ENCODE measurements at regions not wholly inside any gene's neighbourhood (a gene's known extent, or its start where the extent isn't known, plus 50 kb on each side); places are given as distances from the start of the nearest gene placed in this dataset.
"Not testable (repeated sequence)": the region's sequence is repeated elsewhere in the genome, so short reads cannot be mapped to it uniquely, and the experiment has no call there.

DNA sequence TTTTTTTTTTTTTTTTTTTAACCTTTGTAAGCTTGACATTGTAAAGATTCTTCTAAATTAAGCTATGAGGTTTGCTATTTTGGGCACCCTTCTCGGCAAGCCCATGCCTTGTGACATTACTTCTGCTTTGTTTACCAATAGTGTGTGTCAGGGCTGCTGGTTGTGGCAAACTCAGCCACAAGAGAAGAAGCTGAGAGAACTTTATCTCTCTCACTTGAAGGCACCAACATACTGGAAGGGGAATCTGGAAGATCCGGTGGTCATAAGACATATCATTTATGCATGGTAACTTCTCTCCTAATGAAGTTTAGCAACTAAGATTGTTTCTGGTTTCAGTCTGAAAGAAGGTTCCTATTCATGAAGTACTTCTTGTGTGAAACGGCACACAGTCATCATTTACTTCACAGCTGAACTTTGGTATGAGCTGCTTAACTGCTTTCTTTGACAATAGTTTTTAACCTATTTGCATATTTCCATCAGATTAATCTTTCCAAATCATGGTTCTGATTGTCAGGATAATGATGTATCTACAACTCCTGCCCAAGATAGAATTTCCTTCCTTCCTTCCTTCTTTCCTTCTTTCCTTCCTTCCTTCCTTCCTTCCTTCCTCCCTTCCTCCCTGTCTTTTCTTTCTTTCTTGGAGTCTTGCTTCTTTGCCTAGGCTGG, 189.3 kb downstream of the NFKBIZ start:
- no peak overlapping the region for H3K9ac ChIP-seq (ENCODE audit: insufficient read depth in 1 of 2, low read length in 2 of 2)
- no peaks in the 10 kb centered on the region for H3K27me3 ChIP-seq (ENCODE audit: control insufficient read depth in 3 of 3, insufficient read depth in 3 of 3, low read length in 2 of 3)
- no peak overlapping the region for H3K4me3 ChIP-seq
- TF ChIP-seq, protein P1, sequence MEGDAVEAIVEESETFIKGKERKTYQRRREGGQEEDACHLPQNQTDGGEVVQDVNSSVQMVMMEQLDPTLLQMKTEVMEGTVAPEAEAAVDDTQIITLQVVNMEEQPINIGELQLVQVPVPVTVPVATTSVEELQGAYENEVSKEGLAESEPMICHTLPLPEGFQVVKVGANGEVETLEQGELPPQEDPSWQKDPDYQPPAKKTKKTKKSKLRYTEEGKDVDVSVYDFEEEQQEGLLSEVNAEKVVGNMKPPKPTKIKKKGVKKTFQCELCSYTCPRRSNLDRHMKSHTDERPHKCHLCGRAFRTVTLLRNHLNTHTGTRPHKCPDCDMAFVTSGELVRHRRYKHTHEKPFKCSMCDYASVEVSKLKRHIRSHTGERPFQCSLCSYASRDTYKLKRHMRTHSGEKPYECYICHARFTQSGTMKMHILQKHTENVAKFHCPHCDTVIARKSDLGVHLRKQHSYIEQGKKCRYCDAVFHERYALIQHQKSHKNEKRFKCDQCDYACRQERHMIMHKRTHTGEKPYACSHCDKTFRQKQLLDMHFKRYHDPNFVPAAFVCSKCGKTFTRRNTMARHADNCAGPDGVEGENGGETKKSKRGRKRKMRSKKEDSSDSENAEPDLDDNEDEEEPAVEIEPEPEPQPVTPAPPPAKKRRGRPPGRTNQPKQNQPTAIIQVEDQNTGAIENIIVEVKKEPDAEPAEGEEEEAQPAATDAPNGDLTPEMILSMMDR (IDR thresholded peaks at IDR 0.05; ENCODE audit: control extremely low read depth, extremely low read depth), result no peak
- 62 to 71% methylated on average over 3 of the region's 3 CpGs for WGBS, 2 donors
- peaks cover 0 to 9% (median 0%) of the 10 kb centered on the region in 5 donors for H3K4me1 ChIP-seq (ENCODE audit: control insufficient read depth in 5 of 5, insufficient read depth in 5 of 5, low read length in 5 of 5)
- no peaks in the 10 kb centered on the region for H3K36me3 ChIP-seq (ENCODE audit: control insufficient read depth in 4 of 4, insufficient read depth in 4 of 4, low read length in 4 of 4)
- no peak overlapping the region for H3K27ac ChIP-seq (ENCODE audit: low read depth in 1 of 2, low read length in 1 of 2)
- ATAC-seq (ENCODE audit: insufficient read depth, low FRiP score) (no peak), DNase-seq (no peak)
- peaks cover 0 to 5% (median 2%) of the 10 kb centered on the region in 4 donors for H3K9me3 ChIP-seq (ENCODE audit: control insufficient read depth in 4 of 4, insufficient read depth in 3 of 4, low read length in 3 of 4)

DNA sequence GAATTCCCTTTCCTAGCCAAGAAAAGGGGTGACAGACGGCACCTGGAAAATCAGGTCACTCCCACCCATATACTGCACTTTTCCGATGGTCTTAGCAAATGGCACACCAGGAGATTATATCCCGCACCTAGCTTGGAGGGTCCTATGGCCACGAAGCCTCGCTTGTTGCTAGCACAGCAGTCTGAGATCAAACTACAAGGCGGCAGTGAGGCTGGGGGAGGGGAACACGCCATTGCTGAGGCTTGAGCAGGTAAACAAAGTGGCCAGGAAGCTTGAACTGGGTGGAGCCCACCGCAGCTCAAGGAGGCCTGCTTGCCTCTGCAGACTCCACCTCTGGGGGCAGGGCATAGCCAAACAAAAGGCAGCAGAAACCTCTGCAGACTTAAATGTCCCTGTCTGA, 190.8 kb downstream of the NFKBIZ start:
- 93 to 96% methylated on average over 8 of the region's 8 CpGs for WGBS, 2 donors
- H3K27ac ChIP-seq (ENCODE audit: low read depth in 1 of 2, low read length in 1 of 2); H3K36me3 ChIP-seq (ENCODE audit: control insufficient read depth in 4 of 4, insufficient read depth in 4 of 4, low read length in 4 of 4); H3K27me3 ChIP-seq (ENCODE audit: control insufficient read depth in 3 of 3, insufficient read depth in 3 of 3, low read length in 2 of 3); H3K4me3 ChIP-seq; ATAC-seq (ENCODE audit: insufficient read depth, low FRiP score); H3K9me3 ChIP-seq (ENCODE audit: control insufficient read depth in 4 of 4, insufficient read depth in 3 of 4, low read length in 3 of 4); DNase-seq; H3K9ac ChIP-seq (ENCODE audit: insufficient read depth in 1 of 2, low read length in 2 of 2); H3K4me1 ChIP-seq (ENCODE audit: control insufficient read depth in 5 of 5, insufficient read depth in 5 of 5, low read length in 5 of 5): not testable (repeated sequence)

DNA sequence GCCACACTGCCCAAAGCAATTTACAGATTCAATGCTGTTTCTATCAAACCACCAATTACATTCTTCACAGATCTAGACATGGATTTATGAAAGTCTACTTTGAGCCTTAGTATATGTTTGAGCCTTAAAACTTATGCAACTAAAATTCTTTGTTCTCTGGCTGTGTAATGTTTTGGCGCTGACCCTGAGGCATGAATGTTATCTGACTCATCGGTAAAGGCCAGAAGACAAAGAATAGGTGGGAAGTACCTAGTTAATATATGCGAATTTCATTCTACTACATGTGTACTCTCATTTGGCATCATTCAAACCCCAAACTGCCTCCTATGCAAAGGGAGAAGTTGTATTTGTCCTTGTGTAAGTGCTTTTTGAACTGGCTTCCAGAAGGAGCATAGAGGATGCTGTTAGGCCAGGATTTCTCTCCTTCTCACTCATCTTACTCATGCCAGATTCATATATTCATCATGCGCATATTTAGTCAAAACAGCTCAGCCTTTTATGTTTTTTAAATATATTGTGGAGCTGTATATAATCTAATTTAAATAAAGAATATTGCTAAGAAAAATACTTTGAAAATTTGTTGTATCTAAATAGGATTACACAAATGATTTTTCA, 204.2 kb downstream of the NFKBIZ start:
- TF ChIP-seq, protein P1 (IDR thresholded peaks at IDR 0.05; ENCODE audit: control extremely low read depth, extremely low read depth), result no peak
- Histone ChIP-seq H3K4me3 (no peak overlapping the region), H3K9ac (ENCODE audit: insufficient read depth in 1 of 2, low read length in 2 of 2) (no peak overlapping the region), H3K4me1 (ENCODE audit: control insufficient read depth in 5 of 5, insufficient read depth in 5 of 5, low read length in 5 of 5) (no peaks in the 10 kb centered on the region), H3K9me3 (ENCODE audit: control insufficient read depth in 4 of 4, insufficient read depth in 3 of 4, low read length in 3 of 4) (peaks cover 0 to 2% (median 0%) of the 10 kb centered on the region in 4 donors), H3K36me3 (ENCODE audit: control insufficient read depth in 4 of 4, insufficient read depth in 4 of 4, low read length in 4 of 4) (no peaks in the 10 kb centered on the region), H3K27me3 (ENCODE audit: control insufficient read depth in 3 of 3, insufficient read depth in 3 of 3, low read length in 2 of 3) (no peaks in the 10 kb centered on the region), H3K27ac (ENCODE audit: low read depth in 1 of 2, low read length in 1 of 2) (no peak overlapping the region)
- WGBS, 2 donors, result 74 to 93% methylated on average over 4 of the region's 4 CpGs
- ATAC-seq (ENCODE audit: insufficient read depth, low FRiP score) (no peak), DNase-seq (no peak)

DNA sequence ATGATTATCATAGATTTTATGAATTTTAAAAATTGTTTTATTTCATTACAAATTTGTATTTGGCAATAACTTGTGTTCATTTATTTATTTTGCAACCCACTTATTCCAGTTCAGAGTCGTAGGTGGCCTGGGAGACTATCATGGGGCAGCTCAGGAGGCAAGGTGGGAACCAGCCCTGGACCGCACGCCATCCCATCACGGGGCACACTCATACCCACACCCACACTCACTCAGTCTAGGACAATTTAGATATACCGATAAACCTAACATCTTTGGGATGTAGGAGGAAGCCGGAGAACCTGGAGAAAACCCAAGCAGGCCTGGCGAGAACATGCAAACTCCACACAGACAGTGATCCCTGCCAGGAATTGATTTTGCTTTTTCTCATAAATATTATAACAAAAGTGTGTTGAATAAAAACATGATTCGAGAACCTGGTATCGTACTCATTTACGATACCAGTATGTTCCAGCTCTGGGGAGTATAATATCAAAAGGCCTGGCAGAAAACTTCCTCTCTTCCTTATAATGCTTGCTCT, 205.3 kb downstream of the NFKBIZ start:
- no peak for DNase-seq
- no peaks in the 10 kb centered on the region for H3K27me3 ChIP-seq (ENCODE audit: control insufficient read depth in 3 of 3, insufficient read depth in 3 of 3, low read length in 2 of 3)
- H3K4me1 ChIP-seq (ENCODE audit: control insufficient read depth in 5 of 5, insufficient read depth in 5 of 5, low read length in 5 of 5), result no peaks in the 10 kb centered on the region
- WGBS, 2 donors, result 71 to 94% methylated on average over 10 of the region's 10 CpGs
- H3K4me3 ChIP-seq, result no peak overlapping the region
- no peak overlapping the region for H3K27ac ChIP-seq (ENCODE audit: low read depth in 1 of 2, low read length in 1 of 2)
- ATAC-seq (ENCODE audit: insufficient read depth, low FRiP score), result no peak
- H3K36me3 ChIP-seq (ENCODE audit: control insufficient read depth in 4 of 4, insufficient read depth in 4 of 4, low read length in 4 of 4), result no peaks in the 10 kb centered on the region
- H3K9me3 ChIP-seq (ENCODE audit: control insufficient read depth in 4 of 4, insufficient read depth in 3 of 4, low read length in 3 of 4), result no peaks in the 10 kb centered on the region
- H3K9ac ChIP-seq (ENCODE audit: insufficient read depth in 1 of 2, low read length in 2 of 2), result no peak overlapping the region
- TF ChIP-seq, protein P1 (IDR thresholded peaks at IDR 0.05; ENCODE audit: control extremely low read depth, extremely low read depth), result no peak

Data from lung (tissue), 11 donors.